GM21825 (cell line): ENCODE measurements at regions not wholly inside any gene's neighbourhood (a gene's known extent, or its start where the extent isn't known, plus 50 kb on each side); places are given as distances from the start of the nearest gene placed in this dataset.
A peak's percentile ranks its signal among the peaks of the same experiment; 100 is the strongest.

Source experiments
- ATAC-seq: cut with Tn5 transposase; IDR thresholded peaks from one replicate; pipeline ENCODE4 v1.9.1; 2021; ENCODE audit warnings: mild to moderate bottlenecking, moderate library complexity; ENCODE audit not compliant: unreplicated experiment

- no peak for ATAC-seq
Observed at GRCh38 chr2:6749962-6750361, 115.7 kb downstream of the CMPK2 start.

GRCh38 chr2:6750411-6751158 lies 115.1 kb downstream of the CMPK2 start:
- no peak for ATAC-seq

DNA sequence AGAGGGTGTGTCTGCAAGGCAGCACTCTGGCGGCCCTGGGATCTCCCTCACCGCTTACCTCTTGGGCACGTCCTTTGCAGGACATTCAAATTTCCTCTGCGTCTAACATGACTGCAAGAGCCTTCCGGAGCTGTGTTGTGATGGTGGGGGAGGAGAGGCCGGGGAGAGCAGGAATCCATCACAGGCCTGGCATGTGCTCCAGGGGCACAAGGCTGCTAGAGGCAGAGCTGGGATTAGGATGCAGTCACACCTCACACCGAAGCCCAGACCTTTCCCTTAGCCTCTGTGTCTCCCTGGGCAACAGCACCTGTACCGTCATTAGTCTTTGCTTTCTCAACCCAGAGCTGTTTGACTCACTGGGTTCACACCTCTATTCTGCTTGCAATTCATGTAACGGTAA lies 111.3 kb downstream of the CMPK2 start:
- ATAC-seq: no peak

GRCh38 chr2:6755456-6755855 lies 110.3 kb downstream of the CMPK2 start:
- ATAC-seq: no peak

DNA sequence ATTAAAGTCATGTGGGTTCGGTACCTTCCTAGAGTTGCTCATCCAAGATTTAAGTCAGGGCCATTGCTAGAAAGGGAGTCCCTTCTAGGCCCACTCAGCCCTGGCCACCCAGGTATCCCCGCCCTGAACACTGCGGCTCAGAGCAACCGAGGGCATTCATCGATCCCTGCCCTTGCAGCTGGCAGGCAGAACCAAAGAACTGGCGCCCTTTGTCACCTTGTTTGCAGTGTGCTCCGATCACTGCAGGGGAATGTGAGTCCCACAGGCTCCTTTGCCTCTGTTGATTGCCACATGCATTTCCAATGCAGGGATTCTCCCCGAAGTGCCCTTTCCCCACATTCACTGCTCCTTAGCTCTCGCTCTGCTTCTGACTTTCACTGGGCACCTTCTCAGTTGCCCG lies 108.5 kb downstream of the CMPK2 start:
- no peak for ATAC-seq

DNA sequence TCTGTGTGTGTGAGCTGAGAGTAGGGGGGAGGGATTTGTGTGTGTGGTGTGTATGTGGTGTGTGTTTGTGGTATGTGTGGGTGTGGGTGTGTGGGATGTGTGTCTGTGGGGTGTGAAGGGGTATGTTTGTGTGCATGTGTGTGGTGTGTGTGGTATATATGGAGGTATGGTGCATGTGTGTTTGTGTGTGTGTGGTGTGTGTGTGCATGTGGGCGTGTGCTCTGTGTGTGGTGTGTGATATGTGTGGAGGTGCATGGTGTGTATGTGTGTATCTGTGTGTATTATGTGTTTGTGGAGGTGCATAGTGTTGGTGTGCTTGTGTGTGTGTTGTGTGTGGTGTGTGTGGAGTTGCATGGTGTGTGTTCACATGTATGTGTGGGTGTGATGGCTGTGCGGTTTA lies 106.0 kb downstream of the CMPK2 start:
- no peak for ATAC-seq

- no peak for ATAC-seq
Observed at GRCh38 chr2:6760132-6760531, 105.6 kb downstream of the CMPK2 start.

- no peak for ATAC-seq
Observed at GRCh38 chr2:6764968-6765723, 100.6 kb downstream of the CMPK2 start.

GRCh38 chr2:6769346-6769745 lies 96.4 kb downstream of the CMPK2 start:
- ATAC-seq: no peak

GRCh38 chr2:6770006-6770405 lies 95.7 kb downstream of the CMPK2 start:
- no peak for ATAC-seq

DNA sequence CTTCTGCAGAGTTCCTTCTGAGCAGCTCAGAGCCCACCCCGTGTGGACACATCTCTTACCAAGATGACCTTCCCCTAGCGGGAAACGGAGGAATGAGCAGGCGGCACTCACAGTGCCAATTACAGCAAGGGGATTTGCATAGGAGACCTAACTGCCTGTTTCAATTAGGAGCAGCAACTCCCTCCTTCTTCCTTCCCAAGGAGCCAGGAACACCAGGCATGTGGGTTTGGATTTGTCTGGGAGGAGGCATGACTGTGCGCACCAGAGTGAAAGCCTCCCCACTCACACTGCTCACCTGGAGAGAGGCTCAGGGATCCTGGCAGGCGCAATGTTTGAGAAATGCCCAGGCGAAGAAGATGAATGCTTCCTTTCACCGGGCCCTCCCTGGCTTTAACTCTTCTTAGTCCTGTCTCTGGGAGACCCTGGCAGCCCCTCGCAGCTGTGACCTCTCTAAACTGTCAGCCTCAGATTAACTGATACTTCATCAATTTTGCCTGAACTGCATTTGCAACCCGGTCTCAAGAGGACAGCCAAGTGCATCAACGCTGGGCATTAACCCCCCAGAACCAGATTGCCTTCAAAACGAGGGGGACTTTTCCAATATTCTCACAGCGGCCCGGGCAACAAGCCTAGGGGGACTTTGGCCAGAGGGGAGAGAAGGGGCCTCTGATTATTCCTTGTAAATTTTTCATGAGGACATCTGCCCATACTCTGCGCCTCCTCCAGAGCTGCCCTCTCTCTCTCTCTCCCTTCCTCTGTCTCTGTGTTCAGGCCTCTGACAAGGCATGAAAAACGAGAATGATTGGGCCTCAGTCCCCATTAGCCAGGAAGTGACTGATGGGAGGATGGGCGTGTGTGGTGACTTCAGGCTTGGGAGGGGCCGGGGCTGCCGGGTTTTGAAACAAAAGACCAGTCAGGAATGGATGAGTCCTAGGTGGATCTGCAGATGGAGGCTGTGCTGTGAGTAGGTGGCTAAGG lies 93.8 kb downstream of the CMPK2 start:
- ATAC-seq: no peak

DNA sequence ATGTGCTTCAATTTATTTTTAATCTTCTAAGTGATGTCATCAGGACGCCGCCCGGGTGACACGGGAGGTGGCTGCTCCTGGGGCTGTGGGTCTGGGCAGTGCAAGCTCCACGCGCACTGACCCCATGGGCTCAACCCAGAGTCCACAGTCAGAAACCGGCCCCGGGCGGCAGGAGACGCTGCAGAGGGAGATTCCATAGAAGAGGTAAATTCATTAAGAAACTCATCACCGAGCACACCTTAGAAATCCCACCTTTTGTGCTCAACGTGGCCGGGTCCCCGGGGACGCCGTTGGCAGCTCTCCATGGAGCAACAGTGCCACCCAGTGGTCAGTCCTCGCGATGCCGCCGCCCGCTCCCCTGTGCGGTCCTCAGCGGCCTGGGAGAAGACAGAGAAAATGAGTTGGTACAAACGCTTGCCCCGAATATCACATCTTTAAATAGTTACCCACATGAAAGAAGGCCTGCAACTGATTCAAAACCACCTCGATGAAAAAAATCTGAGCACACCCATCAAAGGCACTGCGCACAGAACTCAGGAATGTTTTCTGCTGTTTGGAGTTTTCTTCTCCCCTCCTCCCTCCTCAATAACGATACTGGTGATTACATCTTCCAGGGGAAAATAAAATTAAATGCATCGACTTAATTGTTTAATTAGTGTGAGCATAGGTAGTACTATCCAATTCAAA lies 92.6 kb downstream of the CMPK2 start:
- peak; percentile 94 for ATAC-seq

DNA sequence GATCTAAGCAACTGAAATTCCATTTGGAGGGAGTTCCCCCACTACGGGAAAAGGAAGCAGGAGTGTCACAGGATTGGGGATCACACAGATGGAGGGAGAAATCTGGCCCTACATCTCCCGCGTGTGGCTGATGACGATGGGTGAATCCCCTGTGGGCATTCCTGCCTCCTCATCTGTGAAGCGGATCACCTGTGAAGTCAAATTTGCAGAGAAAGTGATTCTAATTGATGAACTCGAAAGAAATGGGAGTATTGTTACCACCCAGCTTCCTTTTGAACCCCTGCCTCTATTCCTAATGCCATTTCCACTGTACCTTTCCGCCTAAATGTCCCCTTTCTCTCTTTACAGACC lies 92.0 kb downstream of the CMPK2 start:
- no peak for ATAC-seq

GRCh38 chr2:6776125-6776524 lies 89.6 kb downstream of the CMPK2 start:
- no peak for ATAC-seq

GRCh38 chr2:6777626-6778025 lies 88.1 kb downstream of the CMPK2 start:
- ATAC-seq: no peak

- ATAC-seq: peak; percentile 86
Observed at GRCh38 chr2:6780765-6781274, 84.9 kb downstream of the CMPK2 start.

DNA sequence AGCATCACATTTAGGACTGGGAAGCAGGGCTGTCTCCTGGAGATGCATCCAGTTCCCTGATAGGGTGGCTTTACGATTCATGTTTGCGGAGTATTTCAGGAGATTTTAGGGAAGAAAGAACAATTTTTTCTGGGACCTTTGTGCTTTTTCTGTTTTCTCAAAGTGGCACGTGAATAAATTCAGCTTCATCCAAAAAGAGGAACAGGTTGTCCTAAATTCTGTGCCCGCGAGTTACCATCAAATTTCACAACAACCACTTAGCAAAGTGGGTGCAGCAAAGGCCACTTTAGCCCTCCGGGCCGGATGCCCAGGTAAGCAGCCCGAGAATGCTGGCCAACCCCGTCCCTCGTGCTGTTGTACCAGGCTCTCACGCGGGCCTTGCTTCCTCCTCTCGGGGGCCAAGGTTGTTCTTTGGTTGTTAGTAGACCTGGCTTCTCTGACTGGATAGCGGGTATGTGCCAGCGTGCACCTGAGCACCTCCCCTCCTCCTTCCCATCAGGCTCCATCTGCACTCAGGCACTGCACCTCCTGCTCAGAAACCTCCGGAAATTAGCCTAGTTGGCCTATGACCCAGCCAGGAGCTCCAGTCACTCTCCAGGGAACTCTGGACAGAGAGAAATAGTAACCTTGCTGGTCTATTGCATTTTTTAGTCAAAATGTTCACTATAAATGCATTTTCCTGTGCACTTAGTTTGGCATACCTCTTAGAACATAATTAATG lies 83.0 kb downstream of the CMPK2 start:
- no peak for ATAC-seq

GRCh38 chr2:6783238-6783614 lies 82.5 kb downstream of the CMPK2 start:
- no peak for ATAC-seq

DNA sequence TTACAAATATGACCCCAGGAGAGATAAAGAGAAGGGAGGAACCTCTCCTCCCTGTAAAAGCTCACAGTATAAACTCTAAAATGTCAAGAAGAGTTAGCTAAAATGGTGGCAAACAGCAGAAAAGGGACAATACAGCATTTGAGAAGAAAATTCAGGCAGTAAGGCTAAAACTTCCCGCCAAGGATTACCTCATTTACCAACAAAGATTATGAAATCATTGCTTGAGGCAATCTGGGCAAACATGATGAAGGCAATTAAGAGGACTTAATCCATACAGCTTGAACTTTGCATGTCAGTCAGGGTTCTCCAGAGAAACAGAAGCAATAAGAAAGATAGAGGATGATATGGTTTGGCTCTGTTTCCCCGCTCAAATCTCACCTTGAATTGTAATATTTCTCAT lies 81.4 kb downstream of the CMPK2 start:
- no peak for ATAC-seq

DNA sequence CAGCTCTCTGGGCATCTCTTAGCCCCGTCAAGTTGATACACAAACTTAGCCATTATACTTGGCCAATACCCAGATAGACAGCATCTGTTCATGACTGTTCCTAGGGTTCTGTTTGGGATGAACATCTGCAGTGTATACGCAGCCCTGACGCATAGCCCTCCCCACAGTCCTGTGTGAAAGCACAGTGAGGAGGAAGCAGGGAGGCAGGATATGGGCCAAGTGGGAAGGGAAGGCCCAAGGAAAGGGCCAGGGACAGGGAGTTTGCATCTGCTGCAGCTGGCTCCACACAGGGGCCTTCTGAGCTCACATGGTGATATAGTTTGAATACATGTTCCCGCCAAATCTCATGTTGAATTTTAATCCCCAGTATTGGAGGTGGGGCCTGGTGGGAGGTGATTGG lies 80.2 kb downstream of the CMPK2 start:
- ATAC-seq: no peak
